ENCODE measurements at regions not wholly inside any gene's neighbourhood (a gene's known extent, or its start where the extent isn't known, plus 50 kb on each side); places are given as distances from the start of the nearest gene placed in this dataset.

GRCh38 chr7:52909131-52909530 is 126.3 kb upstream of the POM121L12 start:
- no peak overlapping the region for H3K4me3 ChIP-seq (ENCODE audit: low read length)
- DNase-seq (ENCODE audit: low read depth): no peak
- TF ChIP-seq CTCF (IDR thresholded peaks at IDR 0.05; ENCODE audit: insufficient read depth, low read depth, low read length, missing control alignments): no peak

- no peak overlapping the region for H3K4me3 ChIP-seq (ENCODE audit: low read length)
- DNase-seq (ENCODE audit: low read depth): no peak
- no peak for TF ChIP-seq CTCF (IDR thresholded peaks at IDR 0.05; ENCODE audit: insufficient read depth, low read depth, low read length, missing control alignments)
Observed at GRCh38 chr7:52897713-52898112, 137.7 kb upstream of the POM121L12 start.

GRCh38 chr7:52897288-52897687 is 138.1 kb upstream of the POM121L12 start:
- TF ChIP-seq CTCF (IDR thresholded peaks at IDR 0.05; ENCODE audit: insufficient read depth, low read depth, low read length, missing control alignments): no peak
- no peak overlapping the region for H3K4me3 ChIP-seq (ENCODE audit: low read length)
- no peak for DNase-seq (ENCODE audit: low read depth)

- no peak for DNase-seq (ENCODE audit: low read depth)
- H3K4me3 ChIP-seq (ENCODE audit: low read length): no peak overlapping the region
- no peak for TF ChIP-seq CTCF (IDR thresholded peaks at IDR 0.05; ENCODE audit: insufficient read depth, low read depth, low read length, missing control alignments)
Observed at GRCh38 chr7:52877240-52877639, 158.2 kb upstream of the POM121L12 start.

GRCh38 chr7:52876402-52876801 is 159.0 kb upstream of the POM121L12 start:
- DNase-seq (ENCODE audit: low read depth): no peak
- no peak for TF ChIP-seq CTCF (IDR thresholded peaks at IDR 0.05; ENCODE audit: insufficient read depth, low read depth, low read length, missing control alignments)
- no peak overlapping the region for H3K4me3 ChIP-seq (ENCODE audit: low read length)

GRCh38 chr7:52863652-52864051 is 171.8 kb upstream of the POM121L12 start:
- no peak overlapping the region for H3K4me3 ChIP-seq (ENCODE audit: low read length)
- DNase-seq (ENCODE audit: low read depth): no peak
- no peak for TF ChIP-seq CTCF (IDR thresholded peaks at IDR 0.05; ENCODE audit: insufficient read depth, low read depth, low read length, missing control alignments)

GRCh38 chr7:52862321-52862720 is 173.1 kb upstream of the POM121L12 start:
- DNase-seq (ENCODE audit: low read depth): no peak
- TF ChIP-seq CTCF (IDR thresholded peaks at IDR 0.05; ENCODE audit: insufficient read depth, low read depth, low read length, missing control alignments): no peak
- H3K4me3 ChIP-seq (ENCODE audit: low read length): no peak overlapping the region

Data from epithelial cell of esophagus (primary cell).